B cell (primary cell): ENCODE measurements at regions not wholly inside any gene's neighbourhood (a gene's known extent, or its start where the extent isn't known, plus 50 kb on each side); places are given as distances from the start of the nearest gene placed in this dataset.

Source experiments
- EZH2 ChIP-seq: IDR thresholded peaks from 2 replicates; pipeline ENCODE4 v1.6.1; 2012; ENCODE audit warnings: borderline replicate concordance, low read depth, mild to moderate bottlenecking, moderate library complexity, low read length; ENCODE audit not compliant: insufficient read depth, poor library complexity, severe bottlenecking
- TF ChIP-seq, protein P1 (sequence below): fragments of 200-600 bp; IDR thresholded peaks from one replicate; pipeline ENCODE4 v1.8.0; 2022; ENCODE audit warnings: antibody characterized with exemption, mild to moderate bottlenecking

GRCh38 chr12:89781946-89782550, 73.4 kb upstream of the ATP2B1 start:
- TF ChIP-seq, protein P1, sequence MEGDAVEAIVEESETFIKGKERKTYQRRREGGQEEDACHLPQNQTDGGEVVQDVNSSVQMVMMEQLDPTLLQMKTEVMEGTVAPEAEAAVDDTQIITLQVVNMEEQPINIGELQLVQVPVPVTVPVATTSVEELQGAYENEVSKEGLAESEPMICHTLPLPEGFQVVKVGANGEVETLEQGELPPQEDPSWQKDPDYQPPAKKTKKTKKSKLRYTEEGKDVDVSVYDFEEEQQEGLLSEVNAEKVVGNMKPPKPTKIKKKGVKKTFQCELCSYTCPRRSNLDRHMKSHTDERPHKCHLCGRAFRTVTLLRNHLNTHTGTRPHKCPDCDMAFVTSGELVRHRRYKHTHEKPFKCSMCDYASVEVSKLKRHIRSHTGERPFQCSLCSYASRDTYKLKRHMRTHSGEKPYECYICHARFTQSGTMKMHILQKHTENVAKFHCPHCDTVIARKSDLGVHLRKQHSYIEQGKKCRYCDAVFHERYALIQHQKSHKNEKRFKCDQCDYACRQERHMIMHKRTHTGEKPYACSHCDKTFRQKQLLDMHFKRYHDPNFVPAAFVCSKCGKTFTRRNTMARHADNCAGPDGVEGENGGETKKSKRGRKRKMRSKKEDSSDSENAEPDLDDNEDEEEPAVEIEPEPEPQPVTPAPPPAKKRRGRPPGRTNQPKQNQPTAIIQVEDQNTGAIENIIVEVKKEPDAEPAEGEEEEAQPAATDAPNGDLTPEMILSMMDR = no peak
- no peak for TF ChIP-seq EZH2
